NCI-H524 (cell line): ENCODE measurements at regions not wholly inside any gene's neighbourhood (a gene's known extent, or its start where the extent isn't known, plus 50 kb on each side); places are given as distances from the start of the nearest gene placed in this dataset.
"Not testable (repeated sequence)": the region's sequence is repeated elsewhere in the genome, so short reads cannot be mapped to it uniquely, and the experiment has no call there.

Experiments
- DNase-seq, 2 experiments: peaks; one replicate each; lab custom pipeline; 2025; lab: John Stamatoyannopoulos, UW

- DNase-seq: no peak
These were observed 465.1 kb downstream of the DOK5 start for GRCh38 chr20:54940522-54940921.

- no peak for DNase-seq
These were observed 463.3 kb downstream of the DOK5 start for GRCh38 chr20:54938707-54939106.

- DNase-seq: no peak
These were observed 458.0 kb downstream of the DOK5 start for GRCh38 chr20:54933212-54933904.

- DNase-seq: no peak
These were observed 453.8 kb downstream of the DOK5 start for GRCh38 chr20:54929191-54929590.

- DNase-seq: no peak
These were observed 453.2 kb downstream of the DOK5 start for GRCh38 chr20:54928564-54928963.

GRCh38 chr20:54922636-54923035, 447.2 kb downstream of the DOK5 start:
- DNase-seq: no peak

- no peak for DNase-seq
These were observed 446.7 kb downstream of the DOK5 start for GRCh38 chr20:54922096-54922495.

GRCh38 chr20:54920491-54920890, 445.1 kb downstream of the DOK5 start:
- no peak for DNase-seq

GRCh38 chr20:54918993-54919392, 443.6 kb downstream of the DOK5 start:
- DNase-seq: not testable (repeated sequence)

GRCh38 chr20:54914995-54915394, 439.6 kb downstream of the DOK5 start:
- no peak for DNase-seq

GRCh38 chr20:54909702-54910101, 434.3 kb downstream of the DOK5 start:
- DNase-seq: no peak

GRCh38 chr20:54906134-54906533, 430.7 kb downstream of the DOK5 start:
- DNase-seq: not testable (repeated sequence)

GRCh38 chr20:54897787-54898186, 422.4 kb downstream of the DOK5 start:
- DNase-seq: no peak

- no peak for DNase-seq
These were observed 416.5 kb downstream of the DOK5 start for GRCh38 chr20:54891907-54892306.

GRCh38 chr20:54879393-54879792, 404.0 kb downstream of the DOK5 start:
- DNase-seq: no peak

- no peak for DNase-seq
These were observed 399.9 kb downstream of the DOK5 start for GRCh38 chr20:54875307-54875706.

GRCh38 chr20:54874718-54875117, 399.3 kb downstream of the DOK5 start:
- DNase-seq: no peak

GRCh38 chr20:54872440-54872839, 397.0 kb downstream of the DOK5 start:
- no peak for DNase-seq

- DNase-seq: no peak
These were observed 394.4 kb downstream of the DOK5 start for GRCh38 chr20:54869765-54870164.

GRCh38 chr20:54865273-54865672, 389.9 kb downstream of the DOK5 start:
- no peak for DNase-seq

- DNase-seq: no peak
These were observed 385.3 kb downstream of the DOK5 start for GRCh38 chr20:54860716-54861115.

GRCh38 chr20:54856202-54856601, 380.8 kb downstream of the DOK5 start:
- DNase-seq: no peak

GRCh38 chr20:54849741-54850140, 374.3 kb downstream of the DOK5 start:
- DNase-seq: no peak

- no peak for DNase-seq
These were observed 373.7 kb downstream of the DOK5 start for GRCh38 chr20:54848984-54849538.
